Calu3 (cell line): ENCODE measurements at regions not wholly inside any gene's neighbourhood (a gene's known extent, or its start where the extent isn't known, plus 50 kb on each side); places are given as distances from the start of the nearest gene placed in this dataset.
"Not testable (repeated sequence)": the region's sequence is repeated elsewhere in the genome, so short reads cannot be mapped to it uniquely, and the experiment has no call there.

Experiments used
- BruUV-seq: library from RNA; stranded (reverse); fragments of 400-500 nt; replicated peaks from 2 replicates; lab custom pipeline; 2021; lab: Mats Ljungman, UMichigan
- CTCF ChIA-PET: fragments of 300-600 bp; sonication (Branson Sonifier 250); formaldehyde crosslinking; loops from one replicate; lab custom pipeline; 2022; ENCODE audit warnings: antibody characterized with exemption; lab: Charles Lee
- DNase-seq: peaks from one replicate; pipeline ENCODE4 v3.0.0; 2022
- H3K27ac Mint-ChIP-seq: one replicate; pipeline ENCODE4 v1.8.0; 2022; ENCODE audit warnings: mixed read lengths; ENCODE audit not compliant: unreplicated experiment
- H3K27me3 Mint-ChIP-seq: one replicate; pipeline ENCODE4 v1.8.0; 2022; ENCODE audit warnings: mixed read lengths; ENCODE audit not compliant: unreplicated experiment
- H3K36me3 Mint-ChIP-seq: one replicate; pipeline ENCODE4 v1.8.0; 2022; ENCODE audit warnings: mild to moderate bottlenecking, moderate library complexity, mixed read lengths; ENCODE audit not compliant: insufficient read depth, unreplicated experiment
- H3K4me1 Mint-ChIP-seq: one replicate; pipeline ENCODE4 v1.8.0; 2022; ENCODE audit warnings: mild to moderate bottlenecking, low read depth, mixed read lengths; ENCODE audit not compliant: unreplicated experiment
- H3K4me3 Mint-ChIP-seq: one replicate; pipeline ENCODE4 v1.8.0; 2022; ENCODE audit warnings: mild to moderate bottlenecking, low read depth, moderate library complexity, mixed read lengths; ENCODE audit not compliant: unreplicated experiment
- H3K9me3 Mint-ChIP-seq: one replicate; pipeline ENCODE4 v1.8.0; 2022; ENCODE audit warnings: low read depth, mixed read lengths; ENCODE audit not compliant: unreplicated experiment
- intact Hi-C: fragments of 100-400 bp; cut with micrococcal nuclease; formaldehyde crosslinking; loops from one replicate; pipeline ENCODE4 v1.10.0; 2022; ENCODE audit not compliant: unreplicated experiment
- TF ChIP-seq, protein P1 (sequence below): fragments of 200-600 bp; IDR thresholded peaks from one replicate; pipeline ENCODE4 v1.8.0; 2022; ENCODE audit warnings: antibody characterized with exemption; ENCODE audit not compliant: unreplicated experiment

DNA sequence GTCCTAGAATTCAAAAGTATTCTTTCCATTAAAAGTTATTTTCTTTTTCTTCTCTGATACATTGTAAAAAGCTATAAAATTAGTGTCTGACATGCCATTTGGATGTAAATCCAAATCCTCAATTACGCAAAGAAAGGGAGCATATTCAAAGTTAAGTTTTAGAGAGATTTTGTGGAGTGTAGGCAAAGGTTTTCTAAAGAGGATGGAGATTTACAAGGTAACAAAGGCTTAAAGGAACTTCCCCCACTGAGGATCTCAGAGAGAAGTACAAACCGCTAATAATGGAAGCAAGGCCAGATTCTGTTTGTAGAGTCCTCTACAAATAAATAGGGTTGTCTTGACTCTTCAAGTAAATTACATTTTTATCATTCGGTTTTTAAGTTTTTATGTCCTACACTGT is 91.0 kb upstream of the MAPK10 start:
- Mint-ChIP-seq H3K9me3 (no peaks in the 10 kb centered on the region), H3K36me3 (peaks cover 5% of the 10 kb centered on the region), H3K4me3 (no peak overlapping the region), H3K27me3 (no peaks in the 10 kb centered on the region), H3K27ac (no peak overlapping the region), H3K4me1 (peaks cover 29% of the 10 kb centered on the region)
- TF ChIP-seq, protein P1, sequence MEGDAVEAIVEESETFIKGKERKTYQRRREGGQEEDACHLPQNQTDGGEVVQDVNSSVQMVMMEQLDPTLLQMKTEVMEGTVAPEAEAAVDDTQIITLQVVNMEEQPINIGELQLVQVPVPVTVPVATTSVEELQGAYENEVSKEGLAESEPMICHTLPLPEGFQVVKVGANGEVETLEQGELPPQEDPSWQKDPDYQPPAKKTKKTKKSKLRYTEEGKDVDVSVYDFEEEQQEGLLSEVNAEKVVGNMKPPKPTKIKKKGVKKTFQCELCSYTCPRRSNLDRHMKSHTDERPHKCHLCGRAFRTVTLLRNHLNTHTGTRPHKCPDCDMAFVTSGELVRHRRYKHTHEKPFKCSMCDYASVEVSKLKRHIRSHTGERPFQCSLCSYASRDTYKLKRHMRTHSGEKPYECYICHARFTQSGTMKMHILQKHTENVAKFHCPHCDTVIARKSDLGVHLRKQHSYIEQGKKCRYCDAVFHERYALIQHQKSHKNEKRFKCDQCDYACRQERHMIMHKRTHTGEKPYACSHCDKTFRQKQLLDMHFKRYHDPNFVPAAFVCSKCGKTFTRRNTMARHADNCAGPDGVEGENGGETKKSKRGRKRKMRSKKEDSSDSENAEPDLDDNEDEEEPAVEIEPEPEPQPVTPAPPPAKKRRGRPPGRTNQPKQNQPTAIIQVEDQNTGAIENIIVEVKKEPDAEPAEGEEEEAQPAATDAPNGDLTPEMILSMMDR, result no peak
- BruUV-seq, result no TSS peak
- intact Hi-C loops, result no loop called here
- no peak for DNase-seq
- CTCF ChIA-PET, result no interaction called here

DNA sequence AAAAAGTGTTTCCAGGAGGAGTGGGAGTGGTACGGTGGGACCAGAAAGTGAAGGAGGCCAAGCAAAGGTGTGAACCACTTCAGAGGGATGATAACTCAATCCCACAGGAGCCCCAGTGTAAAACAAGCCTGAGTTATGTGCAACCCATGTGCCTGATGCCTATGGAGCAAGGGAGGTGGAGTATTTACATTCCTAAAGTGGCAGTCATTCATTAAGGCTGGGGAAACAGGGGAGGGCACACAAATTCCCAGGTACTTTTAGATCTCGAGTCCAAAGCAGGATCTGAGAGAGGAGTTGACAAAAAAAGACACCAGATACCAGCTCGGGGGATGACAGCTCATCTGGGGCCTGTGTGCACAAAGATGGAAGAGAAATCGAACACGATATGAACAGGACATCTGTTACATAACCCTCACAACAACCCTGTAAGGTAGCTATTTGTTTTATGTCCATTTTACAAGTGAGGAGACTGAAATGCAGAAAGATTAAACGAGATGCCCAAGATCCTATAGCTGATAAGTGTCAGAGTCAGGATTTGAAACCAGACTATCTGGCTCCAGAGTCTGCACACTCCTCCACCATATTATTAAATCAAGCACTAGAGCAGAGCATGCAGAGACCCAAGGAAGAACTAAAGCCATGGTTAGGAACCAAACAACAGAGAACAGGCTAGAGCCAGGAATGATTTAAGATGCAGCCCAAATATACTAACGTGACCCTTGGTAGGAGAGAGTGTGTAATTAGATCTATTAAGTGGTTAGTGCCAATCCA is 91.9 kb upstream of the MAPK10 start:
- DNase-seq, result no peak
- CTCF ChIA-PET, result no interaction called here
- TF ChIP-seq, protein P1, result no peak
- H3K27me3 Mint-ChIP-seq, result no peaks in the 10 kb centered on the region
- peaks cover 5% of the 10 kb centered on the region for H3K36me3 Mint-ChIP-seq
- peak overlapping the region; percentile 18 for H3K4me3 Mint-ChIP-seq
- no peaks in the 10 kb centered on the region for H3K9me3 Mint-ChIP-seq
- intact Hi-C loops, result no loop called here
- H3K4me1 Mint-ChIP-seq, result peaks cover 29% of the 10 kb centered on the region
- BruUV-seq, result no TSS peak
- H3K27ac Mint-ChIP-seq, result peak overlapping the region; percentile 48

DNA sequence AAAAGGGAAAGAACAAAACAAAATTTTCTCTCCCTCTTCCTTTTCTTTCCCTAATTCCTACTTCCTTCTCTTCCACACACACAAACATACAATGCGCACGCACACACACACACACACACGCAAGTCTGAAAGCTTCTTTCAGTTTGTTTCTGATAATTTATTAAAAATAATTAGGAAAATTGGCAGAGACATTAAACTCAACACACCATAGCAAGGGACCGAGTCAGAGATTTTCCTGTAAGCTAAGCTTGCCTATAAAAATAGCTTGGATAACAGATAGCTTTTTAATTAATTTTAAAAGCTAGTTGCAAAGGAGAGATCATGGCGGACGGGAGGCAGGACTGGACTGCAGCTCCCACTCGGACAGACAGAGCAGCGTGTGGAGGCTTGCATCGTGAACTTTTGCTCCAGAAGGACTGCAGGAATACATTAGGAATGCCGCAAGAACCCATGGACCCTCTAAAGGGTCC is 92.6 kb upstream of the MAPK10 start:
- TF ChIP-seq, protein P1, result no peak
- intact Hi-C loops, result no loop called here
- DNase-seq, result no peak
- BruUV-seq, result no TSS peak
- Mint-ChIP-seq H3K9me3 (no peaks in the 10 kb centered on the region), H3K36me3 (peaks cover 5% of the 10 kb centered on the region), H3K27ac (no peak overlapping the region), H3K27me3 (no peaks in the 10 kb centered on the region), H3K4me3 (no peak overlapping the region), H3K4me1 (peaks cover 29% of the 10 kb centered on the region)
- CTCF ChIA-PET, result no interaction called here

DNA sequence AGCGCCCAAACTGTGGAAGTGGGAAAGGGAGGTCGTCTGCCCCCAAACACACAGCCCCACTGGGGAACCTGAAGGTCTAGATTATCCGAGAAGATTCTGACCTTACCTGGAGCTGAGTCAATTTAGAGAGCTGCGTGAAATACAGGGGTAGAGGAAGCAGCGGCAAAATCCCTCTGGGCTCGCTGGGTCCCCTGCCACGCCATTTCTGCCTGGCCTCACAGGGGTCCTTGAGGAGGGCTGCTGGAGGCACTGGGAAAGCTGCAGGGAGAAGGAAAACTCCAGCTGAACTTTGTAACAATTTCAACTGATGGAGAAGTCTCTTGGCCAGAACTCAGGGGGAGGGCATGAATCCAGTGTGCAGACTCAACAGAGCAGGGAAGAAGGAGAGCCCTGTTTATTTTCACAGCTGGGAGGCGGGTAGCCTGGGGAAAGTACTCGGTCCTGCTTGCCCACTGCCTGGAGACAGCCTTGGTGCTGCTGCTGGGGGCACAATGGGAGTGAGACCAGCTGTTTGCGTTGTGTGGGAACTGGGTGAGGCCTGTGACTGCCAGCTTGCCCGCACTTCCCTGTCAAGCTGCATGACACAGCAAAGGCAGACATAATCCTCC is 93.2 kb upstream of the MAPK10 start:
- Mint-ChIP-seq H3K27ac (no peak overlapping the region), H3K9me3 (no peaks in the 10 kb centered on the region), H3K4me3 (no peak overlapping the region), H3K36me3 (peaks cover 5% of the 10 kb centered on the region), H3K4me1 (peaks cover 29% of the 10 kb centered on the region), H3K27me3 (no peaks in the 10 kb centered on the region)
- no peak for DNase-seq
- CTCF ChIA-PET, result no interaction called here
- TF ChIP-seq, protein P1, result no peak
- BruUV-seq, result no TSS peak
- intact Hi-C loops, result no loop called here

DNA sequence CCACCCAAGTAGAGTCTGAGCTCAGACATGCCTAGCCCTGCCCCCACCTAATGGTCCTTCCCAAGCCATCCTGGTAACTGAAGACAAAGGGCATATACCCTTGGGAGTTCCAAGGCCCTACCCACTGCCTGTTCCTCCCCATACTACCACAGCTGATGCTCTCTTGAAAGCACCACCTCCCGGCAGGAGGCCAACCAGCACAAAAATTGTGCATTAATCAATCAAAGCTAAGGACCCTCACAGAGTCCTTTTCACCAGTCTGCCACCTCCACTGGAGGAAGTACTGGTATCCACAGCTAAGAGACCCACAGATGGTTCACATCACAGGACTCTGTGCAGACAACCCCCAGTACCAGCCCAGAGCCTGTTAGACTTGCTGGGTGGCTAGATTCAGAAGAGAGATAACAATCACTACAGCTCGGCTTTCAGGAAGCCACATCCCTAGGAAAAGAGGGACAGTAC is 93.8 kb upstream of the MAPK10 start:
- peak; percentile 55 for DNase-seq
- H3K9me3 Mint-ChIP-seq, H3K4me3 Mint-ChIP-seq, CTCF ChIA-PET, BruUV-seq, intact Hi-C loops, H3K36me3 Mint-ChIP-seq, H3K27me3 Mint-ChIP-seq: not testable (repeated sequence)
- Mint-ChIP-seq H3K27ac (peak overlapping the region; percentile 28), H3K4me1 (peaks cover 29% of the 10 kb centered on the region)
